ENCODE measurements at regions not wholly inside any gene's neighbourhood (a gene's known extent, or its start where the extent isn't known, plus 50 kb on each side); places are given as distances from the start of the nearest gene placed in this dataset.

DNA sequence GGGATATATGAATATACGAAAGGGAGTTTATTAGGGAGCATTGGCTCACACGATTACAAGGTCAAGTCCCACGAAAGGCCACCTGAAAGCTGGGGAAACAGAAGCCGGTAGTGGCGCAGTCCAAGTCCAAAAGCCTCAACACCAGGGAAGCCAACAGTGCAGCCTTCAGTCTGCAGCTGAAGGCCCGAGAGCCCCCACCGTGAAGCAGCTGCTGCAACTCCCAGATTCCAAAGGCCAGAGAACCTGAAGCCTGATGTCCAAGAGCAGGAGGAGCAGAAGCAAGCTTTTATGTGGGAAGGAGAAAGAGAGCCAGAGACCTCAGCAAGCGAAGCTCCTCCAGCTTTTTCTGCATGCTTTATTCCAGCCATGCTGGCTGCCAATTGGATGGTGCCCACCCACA lies 275.8 kb downstream of the PTTG2 start:
- Histone ChIP-seq H3K14ac (replicated peaks; ENCODE audit: low read depth, low read length) (no peak overlapping the region), H3K23ac (ENCODE audit: low read depth, low read length) (no peak overlapping the region), H2BK120ac (ENCODE audit: low read depth, low read length) (no peak overlapping the region), H3K56ac (ENCODE audit: extremely low read depth, insufficient read depth, low read length) (no peak overlapping the region), H3K36me3 (ENCODE audit: control insufficient read depth, insufficient read depth, low read length) (no peaks in the 10 kb centered on the region), H3K4me2 (ENCODE audit: low read depth, low read length) (no peak overlapping the region), H3K18ac (ENCODE audit: low read depth, low read length) (no peak overlapping the region), H2AK5ac (ENCODE audit: low read depth, low read length) (no peak overlapping the region), H2BK15ac (ENCODE audit: low read depth, low read length) (no peak overlapping the region), H4K8ac (ENCODE audit: low read depth in 2 of 2, low read length in 2 of 2) (no peak overlapping the region), H3K79me1 (ENCODE audit: low read depth in 1 of 2, low read length in 2 of 2) (no peaks in the 10 kb centered on the region), H3K9me3 (ENCODE audit: control insufficient read depth, insufficient read depth, low read length) (no peaks in the 10 kb centered on the region; the same call in 1 of the 2 replicates), H3K27ac (ENCODE audit: insufficient read depth, low read length) (no peak overlapping the region), H3K4ac (ENCODE audit: low read depth, low read length) (no peak overlapping the region), H2BK5ac (ENCODE audit: low read depth, low read length, poor library complexity, severe bottlenecking) (no peak overlapping the region), H2AFZ (replicated peaks; ENCODE audit: low read length, poor library complexity) (no peak overlapping the region), H4K20me1 (ENCODE audit: insufficient read depth, low read length) (no peaks in the 10 kb centered on the region), H3K4me1 (ENCODE audit: control insufficient read depth, insufficient read depth, low read length) (no peaks in the 10 kb centered on the region), H2AK9ac (replicated peaks; ENCODE audit: low read depth, low read length, poor library complexity) (no peak overlapping the region), H4K5ac (ENCODE audit: low read depth, low read length) (no peak overlapping the region), H3K27me3 (ENCODE audit: control insufficient read depth, insufficient read depth, low read length) (peaks cover 15% of the 10 kb centered on the region), H3K4me3 (ENCODE audit: insufficient read depth, low read depth, low read length) (no peak overlapping the region), H2BK20ac (ENCODE audit: low read depth, low read length) (no peak overlapping the region), H4K91ac (ENCODE audit: insufficient read depth, low read depth, low read length) (no peak overlapping the region), H3K9me1 (ENCODE audit: insufficient read depth, low read length) (no peaks in the 10 kb centered on the region), H3K9ac (ENCODE audit: low read depth, low read length) (no peak overlapping the region)
- BruUV-seq (replicated peaks) = no TSS peak
- CTCF ChIA-PET = no interaction called here
- dilution Hi-C loops (cut with HindIII; ENCODE audit: low sequenced_read_pairs, unreplicated experiment) = no loop called here
- POLR2A ChIA-PET (ENCODE audit: unreplicated experiment) = interaction anchor here (0.6 kb wide), 1 partner anchor 550 kb away, joined by 3 read pairs; no protein-coding TSS in a partner anchor
- no peak for DNase-seq
- 86% methylated on average over 2 of the region's 8 CpGs; no CpG with 5 or more reads in 1 of the 2 experiments for WGBS, 2 experiments (ENCODE audit: extremely low coverage in 2 of 2, insufficient read length in 1 of 2)
- in situ Hi-C loops (cut with MboI; ENCODE audit: low sequenced_read_pairs) = no loop called here
- ATAC-seq (ENCODE audit: low read depth) = no peak
- TF ChIP-seq RCOR1 (IDR thresholded peaks at IDR 0.05; ENCODE audit: insufficient replicate concordance, low read length) (no peak), MAZ (IDR thresholded peaks at IDR 0.05; ENCODE audit: borderline replicate concordance, low read depth, low read length) (no peak), FOS (IDR thresholded peaks at IDR 0.05; ENCODE audit: low read depth, low read length) (no peak), CHD1 (IDR thresholded peaks at IDR 0.05; ENCODE audit: low read depth, low read length) (no peak), SMC3 (IDR thresholded peaks at IDR 0.05; ENCODE audit: low read depth, low read length) (no peak), MXI1 (IDR thresholded peaks at IDR 0.05; ENCODE audit: borderline replicate concordance, low read depth, low read length) (no peak), RAD21 (IDR thresholded peaks at IDR 0.05; ENCODE audit: low read length) (no peak), CEBPB (IDR thresholded peaks at IDR 0.05; ENCODE audit: low read depth, low read length) (no peak), ELK1 (IDR thresholded peaks at IDR 0.05; ENCODE audit: borderline replicate concordance, low read depth, low read length) (no peak), BHLHE40 (IDR thresholded peaks at IDR 0.05; ENCODE audit: low read depth, low read length) (no peak), POLR2A (IDR thresholded peaks at IDR 0.05; ENCODE audit: low read depth, low read length) (no peak), NFE2L2 (IDR thresholded peaks at IDR 0.05; ENCODE audit: low read depth, low read length) (no peak), USF2 (IDR thresholded peaks at IDR 0.05; ENCODE audit: low read depth, low read length) (no peak), RFX5 (IDR thresholded peaks at IDR 0.05; ENCODE audit: low read depth, low read length) (no peak), MAFK (IDR thresholded peaks at IDR 0.05; ENCODE audit: low read depth, low read length) (no peak)
- TF ChIP-seq, protein P1, sequence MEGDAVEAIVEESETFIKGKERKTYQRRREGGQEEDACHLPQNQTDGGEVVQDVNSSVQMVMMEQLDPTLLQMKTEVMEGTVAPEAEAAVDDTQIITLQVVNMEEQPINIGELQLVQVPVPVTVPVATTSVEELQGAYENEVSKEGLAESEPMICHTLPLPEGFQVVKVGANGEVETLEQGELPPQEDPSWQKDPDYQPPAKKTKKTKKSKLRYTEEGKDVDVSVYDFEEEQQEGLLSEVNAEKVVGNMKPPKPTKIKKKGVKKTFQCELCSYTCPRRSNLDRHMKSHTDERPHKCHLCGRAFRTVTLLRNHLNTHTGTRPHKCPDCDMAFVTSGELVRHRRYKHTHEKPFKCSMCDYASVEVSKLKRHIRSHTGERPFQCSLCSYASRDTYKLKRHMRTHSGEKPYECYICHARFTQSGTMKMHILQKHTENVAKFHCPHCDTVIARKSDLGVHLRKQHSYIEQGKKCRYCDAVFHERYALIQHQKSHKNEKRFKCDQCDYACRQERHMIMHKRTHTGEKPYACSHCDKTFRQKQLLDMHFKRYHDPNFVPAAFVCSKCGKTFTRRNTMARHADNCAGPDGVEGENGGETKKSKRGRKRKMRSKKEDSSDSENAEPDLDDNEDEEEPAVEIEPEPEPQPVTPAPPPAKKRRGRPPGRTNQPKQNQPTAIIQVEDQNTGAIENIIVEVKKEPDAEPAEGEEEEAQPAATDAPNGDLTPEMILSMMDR (conservative IDR thresholded peaks at IDR 0.05; ENCODE audit: low read depth, low read length) = no peak
- intact Hi-C loops (cut with micrococcal nuclease) = no loop called here

All from IMR-90 (cell line).